ENCODE measurements at regions not wholly inside any gene's neighbourhood (a gene's known extent, or its start where the extent isn't known, plus 50 kb on each side); places are given as distances from the start of the nearest gene placed in this dataset.

DNA sequence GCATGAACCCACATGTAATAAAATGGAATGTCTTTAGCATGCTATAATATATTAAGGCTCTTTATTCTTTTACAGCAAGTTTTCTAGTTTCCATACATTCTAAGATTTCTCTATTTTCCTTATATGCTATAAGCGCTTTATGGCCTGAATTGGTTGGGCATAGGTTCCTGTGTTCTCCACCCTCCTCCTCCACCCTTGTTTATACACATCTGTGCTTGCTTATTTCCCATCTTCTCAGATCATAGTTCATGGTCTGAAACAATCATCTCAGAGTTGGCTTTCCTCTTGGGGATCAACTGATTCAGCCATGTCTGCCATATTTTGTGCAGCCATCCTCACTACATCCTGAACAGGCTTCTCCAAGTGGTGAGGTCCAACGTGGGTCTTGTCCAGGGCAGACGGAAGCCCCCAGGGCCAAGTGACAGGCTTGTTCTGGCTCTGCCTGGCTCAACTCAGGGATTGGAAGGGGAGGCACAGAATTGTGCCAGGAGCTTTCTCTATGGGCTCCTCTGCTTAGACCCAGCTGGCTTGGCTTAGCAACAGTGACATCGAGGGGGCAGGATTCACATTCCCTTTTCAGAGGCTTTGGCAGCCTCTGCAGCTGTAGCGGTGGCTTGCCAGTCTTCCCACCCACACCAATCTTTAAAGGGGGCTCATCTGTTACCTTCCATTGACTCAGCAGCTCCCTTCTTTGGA lies 327.3 kb downstream of the PTEN start:
- no peak overlapping the region for H3K4me2 ChIP-seq (ENCODE audit: low read depth, low read length, poor library complexity, severe bottlenecking)
- H3K9ac ChIP-seq (ENCODE audit: low read length), result no peak overlapping the region
- no peaks in the 10 kb centered on the region for H3K9me2 ChIP-seq (replicated peaks; ENCODE audit: insufficient read depth, low read length)

GRCh38 chr10:88193018-88193417 lies 329.6 kb downstream of the PTEN start:
- Histone ChIP-seq H3K9me3 (ENCODE audit: low read length) (no peaks in the 10 kb centered on the region), H3K9ac (ENCODE audit: low read length) (no peak overlapping the region), H2AFZ (ENCODE audit: low read length) (no peak overlapping the region), H3K27me3 (ENCODE audit: low read length) (no peaks in the 10 kb centered on the region), H3K9me2 (replicated peaks; ENCODE audit: insufficient read depth, low read length) (no peaks in the 10 kb centered on the region), H3K4me1 (ENCODE audit: low read length) (no peaks in the 10 kb centered on the region), H3K4me3 (ENCODE audit: low read length) (no peak overlapping the region), H3K79me2 (ENCODE audit: low read length) (no peaks in the 10 kb centered on the region), H3K36me3 (ENCODE audit: insufficient read depth, low read length) (no peaks in the 10 kb centered on the region), H4K20me1 (ENCODE audit: insufficient read depth, low read depth, low read length) (no peaks in the 10 kb centered on the region), H3K4me2 (ENCODE audit: low read depth, low read length, poor library complexity, severe bottlenecking) (no peak overlapping the region), H3K27ac (ENCODE audit: low read length) (no peak overlapping the region)
- DNase-seq, result no peak

More for the DNA sequence above, 327.3 kb downstream of the PTEN start:
- Histone ChIP-seq H3K4me3 (ENCODE audit: low read length) (no peak overlapping the region), H3K27me3 (ENCODE audit: low read length) (no peaks in the 10 kb centered on the region), H3K4me1 (ENCODE audit: low read length) (no peaks in the 10 kb centered on the region), H2AFZ (ENCODE audit: low read length) (no peak overlapping the region), H4K20me1 (ENCODE audit: insufficient read depth, low read depth, low read length) (no peaks in the 10 kb centered on the region), H3K36me3 (ENCODE audit: insufficient read depth, low read length) (no peaks in the 10 kb centered on the region), H3K27ac (ENCODE audit: low read length) (no peak overlapping the region), H3K9me3 (ENCODE audit: low read length) (no peaks in the 10 kb centered on the region), H3K79me2 (ENCODE audit: low read length) (no peaks in the 10 kb centered on the region)
- no peak for DNase-seq

DNA sequence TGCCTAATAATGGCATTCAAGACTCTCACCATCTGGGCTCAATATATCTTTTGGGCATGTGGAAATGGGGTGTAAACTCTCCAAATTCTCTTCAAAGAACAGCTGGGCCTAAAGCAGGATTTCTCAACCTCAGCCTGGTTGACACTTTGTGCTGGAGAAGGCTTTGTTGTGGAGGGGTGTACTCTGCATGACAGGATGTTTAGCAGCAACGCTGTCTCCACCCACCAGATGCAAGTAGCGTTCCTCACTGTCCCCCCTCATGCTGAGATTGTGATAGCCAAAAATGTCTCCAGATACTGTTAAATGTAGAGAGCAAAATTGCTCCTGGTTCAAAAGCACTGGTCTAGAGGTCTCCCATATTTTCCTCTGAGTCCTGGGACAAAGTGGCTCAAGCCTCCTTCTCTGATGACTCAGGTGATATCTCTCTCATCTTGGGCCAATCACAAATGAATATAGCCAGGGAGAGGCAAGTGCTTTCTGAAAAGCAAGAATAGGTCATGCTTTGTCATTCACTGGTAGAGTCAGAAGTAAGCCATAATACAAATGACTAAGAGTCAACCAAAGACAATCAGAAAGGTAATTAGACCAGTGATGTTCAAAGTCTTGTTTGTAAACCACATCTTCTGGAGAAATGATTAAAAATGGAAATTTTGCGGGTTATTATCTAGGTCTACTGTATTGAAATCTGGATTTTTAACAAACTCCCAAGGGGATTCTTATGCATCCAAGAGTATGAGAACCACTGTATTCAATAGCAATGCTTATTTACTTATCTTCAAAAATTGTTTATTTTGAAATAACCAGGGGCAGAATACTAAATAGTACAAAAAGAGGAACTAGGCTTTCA lies 330.8 kb downstream of the PTEN start:
- Histone ChIP-seq H2AFZ (ENCODE audit: low read length) (no peak overlapping the region), H3K9me2 (replicated peaks; ENCODE audit: insufficient read depth, low read length) (no peaks in the 10 kb centered on the region), H4K20me1 (ENCODE audit: insufficient read depth, low read depth, low read length) (no peaks in the 10 kb centered on the region), H3K4me3 (ENCODE audit: low read length) (no peak overlapping the region), H3K4me1 (ENCODE audit: low read length) (no peaks in the 10 kb centered on the region), H3K27me3 (ENCODE audit: low read length) (no peaks in the 10 kb centered on the region), H3K9me3 (ENCODE audit: low read length) (no peaks in the 10 kb centered on the region), H3K27ac (ENCODE audit: low read length) (no peak overlapping the region), H3K4me2 (ENCODE audit: low read depth, low read length, poor library complexity, severe bottlenecking) (no peak overlapping the region), H3K36me3 (ENCODE audit: insufficient read depth, low read length) (no peaks in the 10 kb centered on the region), H3K9ac (ENCODE audit: low read length) (no peak overlapping the region), H3K79me2 (ENCODE audit: low read length) (no peaks in the 10 kb centered on the region)
- DNase-seq, result no peak

- no peaks in the 10 kb centered on the region for H3K27me3 ChIP-seq (ENCODE audit: low read length)
- no peak for DNase-seq
- no peak overlapping the region for H3K4me2 ChIP-seq (ENCODE audit: low read depth, low read length, poor library complexity, severe bottlenecking)
- no peaks in the 10 kb centered on the region for H3K4me1 ChIP-seq (ENCODE audit: low read length)
- no peaks in the 10 kb centered on the region for H3K9me3 ChIP-seq (ENCODE audit: low read length)
- H3K36me3 ChIP-seq (ENCODE audit: insufficient read depth, low read length), result no peaks in the 10 kb centered on the region
- H3K9ac ChIP-seq (ENCODE audit: low read length), result no peak overlapping the region
- no peak overlapping the region for H2AFZ ChIP-seq (ENCODE audit: low read length)
- H3K4me3 ChIP-seq (ENCODE audit: low read length), result no peak overlapping the region
- no peaks in the 10 kb centered on the region for H3K9me2 ChIP-seq (replicated peaks; ENCODE audit: insufficient read depth, low read length)
- no peaks in the 10 kb centered on the region for H3K79me2 ChIP-seq (ENCODE audit: low read length)
- no peaks in the 10 kb centered on the region for H4K20me1 ChIP-seq (ENCODE audit: insufficient read depth, low read depth, low read length)
- H3K27ac ChIP-seq (ENCODE audit: low read length), result no peak overlapping the region
Measured at GRCh38 chr10:88194961-88195367, 331.5 kb downstream of the PTEN start.

DNA sequence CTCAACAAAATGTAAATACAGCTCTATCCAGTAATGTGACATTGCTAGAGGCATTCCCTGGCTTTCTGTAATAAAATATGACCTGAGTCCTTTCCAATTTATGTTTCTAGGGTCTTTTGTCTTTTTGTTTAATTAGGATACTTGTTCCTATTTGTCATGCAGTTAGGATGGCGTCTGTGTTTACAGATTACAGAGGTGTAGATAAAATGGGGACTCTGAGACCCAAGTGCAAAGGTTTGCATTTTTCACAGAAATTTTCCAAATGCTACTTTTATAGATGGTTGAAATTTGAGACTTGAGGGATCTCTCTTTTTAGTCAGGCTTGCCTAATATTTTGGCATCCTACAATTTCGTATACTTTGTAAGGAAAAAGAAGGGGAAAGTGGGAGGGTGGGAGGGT lies 332.4 kb downstream of the PTEN start:
- Histone ChIP-seq H3K27me3 (ENCODE audit: low read length) (no peaks in the 10 kb centered on the region), H2AFZ (ENCODE audit: low read length) (no peak overlapping the region), H3K9me3 (ENCODE audit: low read length) (no peaks in the 10 kb centered on the region), H3K9me2 (replicated peaks; ENCODE audit: insufficient read depth, low read length) (no peaks in the 10 kb centered on the region), H3K9ac (ENCODE audit: low read length) (no peak overlapping the region), H4K20me1 (ENCODE audit: insufficient read depth, low read depth, low read length) (no peaks in the 10 kb centered on the region), H3K27ac (ENCODE audit: low read length) (no peak overlapping the region), H3K79me2 (ENCODE audit: low read length) (no peaks in the 10 kb centered on the region), H3K4me2 (ENCODE audit: low read depth, low read length, poor library complexity, severe bottlenecking) (no peak overlapping the region), H3K36me3 (ENCODE audit: insufficient read depth, low read length) (no peaks in the 10 kb centered on the region), H3K4me3 (ENCODE audit: low read length) (no peak overlapping the region), H3K4me1 (ENCODE audit: low read length) (no peaks in the 10 kb centered on the region)
- DNase-seq, result no peak

DNA sequence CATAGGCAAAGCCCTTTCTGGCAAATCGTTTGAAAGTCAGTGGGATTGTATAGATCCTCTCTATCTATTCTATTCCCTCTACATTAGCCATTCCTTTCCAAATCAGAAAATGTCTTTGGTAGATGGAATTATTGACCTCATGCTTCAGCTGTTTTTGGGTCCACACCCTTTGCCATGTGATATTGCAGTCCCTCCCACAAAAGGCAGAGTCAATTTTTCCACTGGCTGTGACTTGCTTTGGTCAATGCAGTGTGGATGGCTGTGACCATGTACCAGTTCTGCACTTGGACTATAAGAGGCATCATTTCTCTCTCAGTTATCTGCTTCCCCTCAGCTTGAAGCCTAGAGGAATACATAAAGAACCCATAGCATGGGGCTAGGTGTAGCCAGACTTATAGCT lies 332.9 kb downstream of the PTEN start:
- Histone ChIP-seq H3K9me2 (replicated peaks; ENCODE audit: insufficient read depth, low read length) (no peaks in the 10 kb centered on the region), H3K36me3 (ENCODE audit: insufficient read depth, low read length) (no peaks in the 10 kb centered on the region), H3K79me2 (ENCODE audit: low read length) (no peaks in the 10 kb centered on the region), H3K27ac (ENCODE audit: low read length) (no peak overlapping the region), H3K4me2 (ENCODE audit: low read depth, low read length, poor library complexity, severe bottlenecking) (no peak overlapping the region), H3K4me3 (ENCODE audit: low read length) (no peak overlapping the region), H3K4me1 (ENCODE audit: low read length) (no peaks in the 10 kb centered on the region), H3K27me3 (ENCODE audit: low read length) (no peaks in the 10 kb centered on the region), H4K20me1 (ENCODE audit: insufficient read depth, low read depth, low read length) (no peaks in the 10 kb centered on the region), H3K9ac (ENCODE audit: low read length) (no peak overlapping the region), H3K9me3 (ENCODE audit: low read length) (no peaks in the 10 kb centered on the region), H2AFZ (ENCODE audit: low read length) (no peak overlapping the region)
- no peak for DNase-seq

DNA sequence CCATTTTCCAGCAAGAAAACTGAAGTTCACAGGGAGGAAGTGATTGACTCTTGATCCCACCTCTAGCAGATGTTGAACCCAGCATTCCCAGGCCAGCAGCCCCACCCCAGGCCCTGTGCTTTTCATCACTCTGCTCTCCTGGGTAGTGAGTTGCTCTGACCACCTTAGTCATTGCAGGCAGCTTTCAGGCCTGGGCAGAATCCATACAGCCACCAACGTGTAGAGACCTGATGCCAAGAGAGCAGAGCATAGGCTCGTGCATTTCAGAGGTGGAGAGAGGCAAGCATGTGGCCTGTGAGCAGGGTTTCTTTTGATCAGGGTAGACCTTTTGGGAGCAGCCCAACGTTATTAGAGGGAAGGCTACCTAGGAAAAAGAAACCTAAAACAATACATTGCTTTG lies 334.6 kb downstream of the PTEN start:
- H3K9me3 ChIP-seq (ENCODE audit: low read length), result no peaks in the 10 kb centered on the region
- no peaks in the 10 kb centered on the region for H3K27me3 ChIP-seq (ENCODE audit: low read length)
- H4K20me1 ChIP-seq (ENCODE audit: insufficient read depth, low read depth, low read length), result no peaks in the 10 kb centered on the region
- no peak for DNase-seq
- H3K36me3 ChIP-seq (ENCODE audit: insufficient read depth, low read length), result no peaks in the 10 kb centered on the region
- no peaks in the 10 kb centered on the region for H3K9me2 ChIP-seq (replicated peaks; ENCODE audit: insufficient read depth, low read length)
- H3K4me2 ChIP-seq (ENCODE audit: low read depth, low read length, poor library complexity, severe bottlenecking), result no peak overlapping the region
- no peak overlapping the region for H3K27ac ChIP-seq (ENCODE audit: low read length)
- H2AFZ ChIP-seq (ENCODE audit: low read length), result no peak overlapping the region
- no peaks in the 10 kb centered on the region for H3K79me2 ChIP-seq (ENCODE audit: low read length)
- H3K4me1 ChIP-seq (ENCODE audit: low read length), result no peaks in the 10 kb centered on the region
- no peak overlapping the region for H3K4me3 ChIP-seq (ENCODE audit: low read length)
- no peak overlapping the region for H3K9ac ChIP-seq (ENCODE audit: low read length)

DNA sequence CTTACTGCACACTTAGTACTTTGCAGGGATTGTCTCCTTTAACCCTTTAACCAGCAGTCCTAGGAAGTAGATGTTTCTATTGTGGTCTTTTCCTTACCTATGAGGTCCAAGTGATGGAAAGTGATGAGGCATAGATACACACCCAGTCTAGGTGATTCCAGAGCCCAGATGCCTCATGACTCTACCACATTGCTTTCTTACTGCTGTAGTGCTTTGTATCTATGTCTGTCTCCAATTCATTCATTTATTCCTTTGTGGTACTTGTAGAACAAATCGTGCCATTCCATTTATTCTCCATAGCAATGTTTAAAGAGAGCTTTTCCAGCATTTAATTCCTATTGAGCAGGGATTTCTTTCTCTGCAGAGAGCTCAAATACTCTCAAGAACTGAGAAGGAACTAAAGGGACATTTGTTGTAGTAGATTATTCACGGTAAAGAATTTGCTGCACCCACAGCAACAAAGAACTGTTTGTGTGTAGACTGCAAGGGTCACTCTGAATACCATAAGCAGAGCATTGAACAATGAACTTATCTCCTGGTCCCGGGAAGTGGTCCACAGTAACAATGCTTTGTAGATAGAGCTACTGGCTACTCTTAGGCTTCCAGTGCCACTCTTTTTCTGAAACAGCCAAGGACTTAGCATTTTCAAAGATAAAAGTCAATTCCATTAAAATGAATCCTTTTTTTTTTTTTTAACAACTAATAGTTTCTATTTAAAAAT lies 337.0 kb downstream of the PTEN start:
- no peaks in the 10 kb centered on the region for H4K20me1 ChIP-seq (ENCODE audit: insufficient read depth, low read depth, low read length)
- no peak overlapping the region for H3K4me3 ChIP-seq (ENCODE audit: low read length)
- H3K9me3 ChIP-seq (ENCODE audit: low read length), result no peaks in the 10 kb centered on the region
- H3K36me3 ChIP-seq (ENCODE audit: insufficient read depth, low read length), result no peaks in the 10 kb centered on the region
- no peak overlapping the region for H3K9ac ChIP-seq (ENCODE audit: low read length)
- no peak overlapping the region for H2AFZ ChIP-seq (ENCODE audit: low read length)
- DNase-seq, result no peak
- H3K4me1 ChIP-seq (ENCODE audit: low read length), result no peaks in the 10 kb centered on the region
- no peak overlapping the region for H3K27ac ChIP-seq (ENCODE audit: low read length)
- H3K9me2 ChIP-seq (replicated peaks; ENCODE audit: insufficient read depth, low read length), result no peaks in the 10 kb centered on the region
- no peaks in the 10 kb centered on the region for H3K27me3 ChIP-seq (ENCODE audit: low read length)
- H3K4me2 ChIP-seq (ENCODE audit: low read depth, low read length, poor library complexity, severe bottlenecking), result no peak overlapping the region
- H3K79me2 ChIP-seq (ENCODE audit: low read length), result no peaks in the 10 kb centered on the region
